ENCODE measurements at regions not wholly inside any gene's neighbourhood (a gene's known extent, or its start where the extent isn't known, plus 50 kb on each side); places are given as distances from the start of the nearest gene placed in this dataset.

DNA sequence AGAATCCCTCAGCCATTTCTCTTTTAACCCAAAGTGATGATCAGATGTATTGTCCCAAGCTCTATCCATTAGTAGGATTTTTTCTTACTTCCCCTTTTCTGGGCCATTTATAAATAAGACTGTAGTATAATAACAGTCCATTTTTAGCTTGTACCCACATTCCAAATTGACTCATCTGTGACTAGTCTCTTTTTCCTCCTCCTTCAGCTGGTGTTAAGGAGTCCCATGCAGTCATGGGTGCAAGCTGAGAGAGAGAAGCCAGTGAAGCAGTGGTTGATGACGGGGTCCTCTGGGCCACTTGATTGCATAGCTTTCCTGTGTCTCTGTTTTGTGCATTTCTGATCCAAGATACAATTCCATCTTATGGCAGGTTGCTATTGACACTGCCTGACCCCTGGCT, 476.0 kb upstream of the CD180 start:
- Histone ChIP-seq H3K4me3 (no peak overlapping the region), H3K36me3 (no peaks in the 10 kb centered on the region), H3K27ac (no peak overlapping the region), H3K27me3 (replicated peaks) (no peaks in the 10 kb centered on the region), H3K9me3 (replicated peaks) (peaks cover 6% of the 10 kb centered on the region; the same call in 1 of the 2 replicates), H3K4me1 (replicated peaks) (no peaks in the 10 kb centered on the region)
- no peak for DNase-seq (ENCODE audit: low read depth in 1 of 2, low spot score in 2 of 2)

DNA sequence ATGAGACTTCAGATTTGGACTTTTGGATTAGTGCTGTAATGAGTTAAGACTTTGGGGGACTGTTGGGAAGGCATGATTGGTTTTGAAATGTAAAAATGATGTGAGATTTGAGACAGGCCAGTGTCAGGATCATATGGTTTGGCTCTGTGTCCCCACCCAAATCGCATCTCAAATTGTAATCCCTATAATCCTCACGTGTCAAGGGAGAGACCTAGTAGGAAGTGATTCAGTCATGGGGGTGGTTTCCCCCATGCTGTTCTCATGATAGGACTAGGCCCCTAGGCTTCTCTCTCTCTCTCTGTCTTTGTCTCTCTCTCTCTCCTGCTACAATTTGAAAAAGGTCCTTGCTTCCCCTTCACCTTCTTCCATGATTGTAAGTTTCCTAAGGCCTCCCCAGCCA, 473.3 kb upstream of the CD180 start:
- H3K9me3 ChIP-seq (replicated peaks) = peaks cover 6% of the 10 kb centered on the region; the same call in 1 of the 2 replicates
- H3K27me3 ChIP-seq (replicated peaks) = no peaks in the 10 kb centered on the region
- H3K4me1 ChIP-seq (replicated peaks) = no peaks in the 10 kb centered on the region
- no peak overlapping the region for H3K27ac ChIP-seq
- H3K36me3 ChIP-seq = no peaks in the 10 kb centered on the region
- H3K4me3 ChIP-seq = no peak overlapping the region
- no peak for DNase-seq (ENCODE audit: low read depth in 1 of 2, low spot score in 2 of 2)

DNA sequence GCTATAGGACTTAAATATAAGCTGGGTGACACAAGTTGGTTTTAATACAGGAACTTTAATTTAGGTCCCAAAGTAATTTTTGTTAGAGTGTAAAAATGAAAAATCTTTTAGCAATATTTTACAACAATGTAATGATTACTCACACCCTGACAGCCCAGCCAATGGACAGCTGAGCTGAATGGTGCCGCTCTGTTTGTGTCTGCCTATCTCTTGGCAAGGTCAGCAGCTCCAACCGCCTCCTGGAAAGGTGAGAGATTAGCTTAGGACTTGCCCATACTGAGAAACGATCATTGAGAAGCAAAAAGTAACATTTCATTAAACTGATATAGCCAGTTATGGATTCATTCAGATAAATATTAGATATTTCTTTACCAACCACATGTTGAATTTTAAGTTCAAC, 463.6 kb upstream of the CD180 start:
- Histone ChIP-seq H3K4me3 (no peak overlapping the region), H3K9me3 (replicated peaks) (no peaks in the 10 kb centered on the region), H3K36me3 (no peaks in the 10 kb centered on the region), H3K27ac (no peak overlapping the region), H3K27me3 (replicated peaks) (no peaks in the 10 kb centered on the region), H3K4me1 (replicated peaks) (no peaks in the 10 kb centered on the region)
- no peak for DNase-seq (ENCODE audit: low read depth in 1 of 2, low spot score in 2 of 2)

DNA sequence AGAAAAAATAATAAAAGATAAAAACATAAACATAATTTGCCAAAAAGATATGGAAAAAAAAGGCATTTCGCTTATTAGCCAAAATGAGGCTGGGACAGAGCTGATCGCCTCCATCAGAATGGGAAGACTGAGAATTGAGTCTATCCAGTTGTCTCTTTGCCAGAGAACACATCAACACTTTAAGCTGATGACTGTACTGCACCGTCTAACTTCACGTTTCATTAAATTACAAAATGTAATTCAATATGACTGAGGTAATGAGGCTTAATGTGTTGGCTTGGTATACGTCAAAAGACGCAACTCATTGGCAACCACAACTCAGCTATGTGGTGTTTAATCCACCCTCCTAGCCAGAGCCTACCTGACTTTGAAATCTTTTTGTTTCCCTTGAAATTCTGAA, 462.7 kb upstream of the CD180 start:
- DNase-seq (ENCODE audit: low read depth in 1 of 2, low spot score in 2 of 2) = no peak
- Histone ChIP-seq H3K9me3 (replicated peaks) (no peaks in the 10 kb centered on the region), H3K27me3 (replicated peaks) (no peaks in the 10 kb centered on the region), H3K27ac (no peak overlapping the region), H3K4me1 (replicated peaks) (no peaks in the 10 kb centered on the region), H3K36me3 (no peaks in the 10 kb centered on the region), H3K4me3 (no peak overlapping the region)

DNA sequence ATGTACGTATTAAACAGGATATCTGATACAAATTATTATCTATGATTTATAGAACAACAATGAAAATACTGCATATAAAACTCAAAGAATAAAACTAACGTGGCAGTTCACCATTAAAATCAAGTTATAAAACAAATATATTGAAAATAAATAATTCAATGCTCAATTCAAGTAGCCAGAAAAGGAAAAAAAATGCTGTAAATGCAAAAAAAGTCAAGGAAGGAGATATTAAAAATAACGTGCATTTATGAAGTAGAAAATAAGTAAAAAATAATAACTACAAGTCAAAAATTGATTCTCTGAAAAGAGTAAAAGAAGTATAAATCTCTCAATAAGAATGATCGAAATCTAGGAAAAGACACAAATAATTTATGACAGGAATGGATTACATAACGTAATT, 460.5 kb upstream of the CD180 start:
- H3K36me3 ChIP-seq = no peaks in the 10 kb centered on the region
- no peak overlapping the region for H3K27ac ChIP-seq
- H3K4me3 ChIP-seq = no peak overlapping the region
- no peaks in the 10 kb centered on the region for H3K4me1 ChIP-seq (replicated peaks)
- no peaks in the 10 kb centered on the region for H3K27me3 ChIP-seq (replicated peaks)
- H3K9me3 ChIP-seq (replicated peaks) = no peaks in the 10 kb centered on the region
- no peak for DNase-seq (ENCODE audit: low read depth in 1 of 2, low spot score in 2 of 2)

DNA sequence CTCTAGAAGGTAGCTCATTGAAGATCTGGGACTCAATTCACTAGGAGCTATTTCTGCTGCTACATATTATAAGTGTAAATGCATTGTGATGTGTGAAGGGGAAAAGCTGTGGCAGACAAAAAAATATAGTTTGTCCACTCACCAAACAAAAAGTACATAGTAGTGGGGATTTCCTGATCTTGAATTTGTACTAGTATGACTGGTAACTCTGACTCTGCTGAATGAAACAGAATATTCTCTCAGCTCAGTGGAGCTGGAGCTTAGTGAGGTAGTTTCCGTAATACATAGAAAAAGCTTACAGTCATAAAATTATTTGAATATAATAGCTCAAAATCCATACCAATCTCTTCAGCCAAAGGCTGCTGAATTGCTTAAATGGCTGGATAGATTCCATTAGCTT, 455.6 kb upstream of the CD180 start:
- H3K9me3 ChIP-seq (replicated peaks) = no peaks in the 10 kb centered on the region

DNA sequence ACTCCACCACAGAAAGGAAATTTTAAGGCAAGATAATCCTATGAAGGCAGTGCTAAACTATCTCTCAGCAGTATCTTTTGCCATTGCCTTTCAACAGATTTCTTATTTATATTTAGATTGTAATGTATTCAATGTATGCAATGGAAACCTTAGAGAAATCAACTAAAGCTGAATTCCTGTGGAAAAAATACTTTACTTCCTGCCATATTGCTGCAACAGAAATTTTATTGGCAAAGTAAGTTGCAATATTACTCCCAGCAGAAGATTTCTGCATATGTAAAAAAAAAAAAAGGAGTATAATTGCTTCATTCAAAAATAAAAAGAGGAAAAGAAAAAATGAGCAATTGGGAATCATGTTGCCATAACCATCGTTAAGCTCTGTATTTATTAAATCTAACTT, 454.6 kb upstream of the CD180 start:
- no peaks in the 10 kb centered on the region for H3K27me3 ChIP-seq (replicated peaks)
- H3K4me3 ChIP-seq = no peak overlapping the region
- H3K36me3 ChIP-seq = no peaks in the 10 kb centered on the region
- no peak for DNase-seq (ENCODE audit: low read depth in 1 of 2, low spot score in 2 of 2)
- no peaks in the 10 kb centered on the region for H3K4me1 ChIP-seq (replicated peaks)
- no peak overlapping the region for H3K27ac ChIP-seq
- H3K9me3 ChIP-seq (replicated peaks) = no peaks in the 10 kb centered on the region

More for the DNA sequence above, 455.6 kb upstream of the CD180 start:
- Histone ChIP-seq H3K4me1 (replicated peaks) (no peaks in the 10 kb centered on the region), H3K4me3 (no peak overlapping the region), H3K27me3 (replicated peaks) (no peaks in the 10 kb centered on the region), H3K27ac (no peak overlapping the region), H3K36me3 (no peaks in the 10 kb centered on the region)
- no peak for DNase-seq (ENCODE audit: low read depth in 1 of 2, low spot score in 2 of 2)

DNA sequence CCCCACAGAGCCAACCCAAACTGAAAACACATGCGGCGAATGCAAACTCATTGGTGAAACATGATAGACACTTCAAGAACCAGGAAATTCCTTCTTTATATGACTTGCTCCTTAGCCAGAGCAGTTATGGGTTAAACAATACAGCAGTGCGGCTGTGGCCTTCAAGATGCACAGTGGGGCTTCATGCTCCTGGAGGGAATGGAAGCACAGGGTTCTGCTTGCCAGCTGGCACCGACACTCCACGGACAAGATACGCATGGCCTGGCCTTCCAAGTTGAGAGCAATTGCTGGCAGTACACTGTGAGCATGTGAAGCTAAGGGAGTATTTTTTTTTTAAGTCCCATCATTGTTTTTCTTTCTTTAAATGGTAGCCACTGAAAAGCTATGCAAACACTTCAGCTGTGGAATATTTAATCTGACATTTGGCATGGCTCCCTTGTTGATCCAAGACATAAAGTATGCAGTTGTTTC, 451.6 kb upstream of the CD180 start:
- Histone ChIP-seq H3K4me3 (no peak overlapping the region), H3K4me1 (replicated peaks) (no peaks in the 10 kb centered on the region), H3K27me3 (replicated peaks) (no peaks in the 10 kb centered on the region), H3K9me3 (replicated peaks) (no peaks in the 10 kb centered on the region), H3K36me3 (no peaks in the 10 kb centered on the region), H3K27ac (no peak overlapping the region)
- DNase-seq (ENCODE audit: low read depth in 1 of 2, low spot score in 2 of 2) = no peak

DNA sequence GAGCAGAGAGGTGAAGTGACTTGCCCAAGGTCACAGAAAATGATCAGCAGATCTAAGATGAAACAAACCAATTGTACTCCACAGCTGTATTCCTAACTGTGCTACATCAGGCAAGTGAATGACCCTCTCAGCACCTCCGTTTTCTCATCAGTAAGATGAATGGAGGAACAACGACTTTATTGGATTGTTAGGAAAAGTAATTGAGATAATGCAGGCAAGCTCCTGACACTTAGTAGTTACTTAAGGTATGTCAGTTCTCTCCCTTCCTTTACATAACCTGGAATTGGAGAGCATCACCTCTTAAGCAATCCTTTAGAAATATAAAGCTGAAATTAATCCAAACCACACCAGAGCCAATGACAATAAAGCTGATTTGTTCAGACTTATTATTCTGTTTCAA, 451.2 kb upstream of the CD180 start:
- Histone ChIP-seq H3K36me3 (no peaks in the 10 kb centered on the region), H3K27me3 (replicated peaks) (no peaks in the 10 kb centered on the region), H3K9me3 (replicated peaks) (no peaks in the 10 kb centered on the region), H3K4me1 (replicated peaks) (no peaks in the 10 kb centered on the region), H3K4me3 (no peak overlapping the region), H3K27ac (no peak overlapping the region)
- no peak for DNase-seq (ENCODE audit: low read depth in 1 of 2, low spot score in 2 of 2)

DNA sequence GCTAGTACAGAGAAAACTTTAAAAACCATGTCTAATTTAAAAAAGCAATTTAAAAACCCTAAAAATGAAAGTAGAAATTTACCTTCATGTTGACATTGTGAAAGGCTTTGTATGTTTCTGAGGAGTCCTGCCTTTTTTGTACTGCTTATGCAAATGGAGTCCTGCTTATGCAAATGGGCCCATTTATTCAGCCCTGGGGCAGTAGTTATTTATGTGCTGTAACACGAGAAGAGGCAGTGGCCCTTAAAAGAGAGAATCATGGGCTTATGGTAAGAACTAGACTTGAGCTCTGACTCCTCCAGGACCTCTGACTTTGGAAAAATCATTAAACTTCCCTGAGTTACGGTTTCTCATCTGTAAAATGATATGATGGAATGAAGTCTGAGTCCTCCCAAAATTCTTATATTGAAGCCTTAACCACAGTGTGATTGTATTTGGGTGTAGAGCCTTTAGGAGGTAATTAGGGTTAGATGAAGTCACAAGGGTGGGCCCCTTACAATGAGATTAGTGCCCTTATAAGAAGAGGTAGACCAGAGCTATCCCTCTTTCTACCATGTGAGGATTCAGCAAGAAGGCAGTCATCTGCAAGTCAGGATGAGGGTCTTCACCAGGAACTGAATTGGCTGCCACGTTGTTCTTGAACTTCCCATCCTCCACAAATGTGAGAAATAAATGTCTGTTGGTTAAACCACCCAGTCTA, 447.8 kb upstream of the CD180 start:
- Histone ChIP-seq H3K27ac (no peak overlapping the region), H3K9me3 (replicated peaks) (no peaks in the 10 kb centered on the region), H3K4me3 (no peak overlapping the region), H3K36me3 (no peaks in the 10 kb centered on the region), H3K27me3 (replicated peaks) (no peaks in the 10 kb centered on the region), H3K4me1 (replicated peaks) (no peaks in the 10 kb centered on the region)
- DNase-seq (ENCODE audit: low read depth in 1 of 2, low spot score in 2 of 2) = no peak

DNA sequence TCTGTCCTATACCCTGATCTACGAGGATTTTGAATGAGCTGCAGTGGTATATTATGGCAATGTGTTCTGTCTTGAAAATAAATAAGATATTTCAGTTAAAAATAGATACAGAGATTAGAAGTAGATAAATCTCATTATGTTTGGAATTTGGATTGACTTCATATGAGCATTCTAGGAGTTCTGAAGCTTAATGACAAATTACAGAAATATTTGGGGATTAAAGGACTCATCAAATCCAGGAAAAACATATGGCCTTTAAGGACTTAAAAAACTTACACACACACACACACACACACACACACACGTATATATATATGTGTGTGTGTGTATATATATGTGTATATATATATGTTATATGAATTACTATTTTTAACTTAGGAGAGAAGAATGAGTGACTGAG, 446.9 kb upstream of the CD180 start:
- Histone ChIP-seq H3K4me1 (replicated peaks) (no peaks in the 10 kb centered on the region), H3K4me3 (no peak overlapping the region), H3K27ac (no peak overlapping the region), H3K36me3 (no peaks in the 10 kb centered on the region), H3K27me3 (replicated peaks) (no peaks in the 10 kb centered on the region), H3K9me3 (replicated peaks) (no peaks in the 10 kb centered on the region)
- DNase-seq (ENCODE audit: low read depth in 1 of 2, low spot score in 2 of 2) = no peak

DNA sequence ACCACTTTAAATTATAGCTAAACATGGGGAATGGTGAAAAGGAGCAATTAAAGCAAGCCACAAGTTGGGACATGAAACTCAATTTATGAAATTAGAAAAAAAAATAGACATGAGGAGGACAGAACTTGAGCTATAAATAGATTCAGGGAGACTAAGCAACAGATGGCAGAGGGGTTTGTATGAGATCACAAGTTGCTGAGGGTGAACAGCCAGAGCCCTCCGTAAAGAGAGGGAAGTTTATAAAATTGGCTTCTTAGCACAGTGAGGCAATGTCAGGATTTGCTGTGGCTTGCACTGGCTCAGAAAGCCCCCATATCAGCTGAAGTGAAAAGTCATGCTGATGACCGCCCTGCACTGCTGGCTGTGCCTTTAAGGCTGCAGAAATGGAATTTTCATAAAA, 443.4 kb upstream of the CD180 start:
- Histone ChIP-seq H3K4me1 (replicated peaks) (no peaks in the 10 kb centered on the region), H3K9me3 (replicated peaks) (no peaks in the 10 kb centered on the region), H3K27ac (no peak overlapping the region), H3K4me3 (no peak overlapping the region), H3K27me3 (replicated peaks) (no peaks in the 10 kb centered on the region), H3K36me3 (no peaks in the 10 kb centered on the region)
- no peak for DNase-seq (ENCODE audit: low read depth in 1 of 2, low spot score in 2 of 2)

DNA sequence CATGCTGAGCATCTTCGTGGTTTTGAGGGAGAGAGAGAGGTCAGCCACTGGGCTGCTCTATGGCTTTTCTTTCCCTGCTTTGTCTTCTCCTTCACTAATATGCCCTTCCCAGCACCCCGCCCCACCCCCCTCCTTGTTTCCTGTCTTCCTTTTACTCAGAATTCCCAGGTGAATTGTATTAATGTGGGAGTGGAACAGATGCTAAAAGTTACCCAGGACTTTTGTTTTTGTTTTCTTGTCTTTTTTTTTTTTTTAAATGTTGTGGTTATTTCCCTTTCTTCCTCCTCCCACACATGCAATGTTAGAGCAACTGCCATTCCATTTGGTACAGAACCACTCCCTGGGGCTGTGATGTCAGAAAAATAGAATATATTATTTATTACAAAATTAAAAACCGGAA, 442.7 kb upstream of the CD180 start:
- no peak overlapping the region for H3K27ac ChIP-seq
- no peaks in the 10 kb centered on the region for H3K9me3 ChIP-seq (replicated peaks)
- DNase-seq (ENCODE audit: low read depth in 1 of 2, low spot score in 2 of 2) = no peak
- H3K27me3 ChIP-seq (replicated peaks) = no peaks in the 10 kb centered on the region
- H3K4me3 ChIP-seq = no peak overlapping the region
- H3K36me3 ChIP-seq = no peaks in the 10 kb centered on the region
- H3K4me1 ChIP-seq (replicated peaks) = no peaks in the 10 kb centered on the region

DNA sequence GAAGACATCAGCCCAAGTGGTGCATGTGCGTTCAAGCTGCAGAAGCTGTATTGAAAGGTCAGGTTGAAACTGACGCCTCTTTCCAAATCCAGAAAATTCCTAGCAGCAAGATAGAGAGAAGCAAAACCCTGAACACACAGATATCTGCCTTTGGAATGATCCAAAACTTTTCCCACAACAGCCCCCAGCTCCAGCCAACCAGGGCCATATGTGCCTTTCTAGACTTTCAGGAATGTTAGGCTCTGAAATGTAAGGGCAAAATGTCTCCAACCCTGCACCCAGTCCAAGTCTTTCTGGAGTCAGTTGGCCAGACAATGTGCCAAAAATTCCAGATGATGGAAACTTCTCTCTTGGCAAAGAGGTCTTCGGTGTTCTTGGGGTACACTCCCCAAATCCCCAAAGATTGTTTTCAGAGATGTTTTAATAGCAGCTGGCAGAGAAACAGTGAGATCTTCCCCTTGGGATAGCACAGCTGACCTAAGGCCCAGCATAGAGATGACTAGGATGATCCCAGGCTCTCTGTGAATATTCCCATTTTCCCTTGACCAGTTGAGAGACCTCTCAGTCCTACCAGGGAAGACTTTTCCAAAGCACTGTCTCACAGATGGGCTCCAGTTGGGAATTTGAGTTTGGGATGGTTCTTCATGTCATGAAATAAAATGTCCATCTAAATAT, 440.4 kb upstream of the CD180 start:
- Histone ChIP-seq H3K4me3 (no peak overlapping the region), H3K4me1 (replicated peaks) (no peaks in the 10 kb centered on the region), H3K27ac (no peak overlapping the region), H3K9me3 (replicated peaks) (no peaks in the 10 kb centered on the region; the same call in 1 of the 2 replicates), H3K36me3 (no peaks in the 10 kb centered on the region), H3K27me3 (replicated peaks) (no peaks in the 10 kb centered on the region)
- no peak for DNase-seq (ENCODE audit: low read depth in 1 of 2, low spot score in 2 of 2)

All from SJSA1 (cell line).